Heart left ventricle (tissue), 13 donors: ENCODE measurements at regions not wholly inside any gene's neighbourhood (a gene's known extent, or its start where the extent isn't known, plus 50 kb on each side); places are given as distances from the start of the nearest gene placed in this dataset.

ENCODE experiments used
- CTCF ChIP-seq, 12 donors: fragments of 200-600 bp; sonication (generic) in 4 of 12; IDR thresholded peaks; one replicate each; pipeline versions ENCODE4 v1.5.0 to v1.8.0; 2018 to 2022; ENCODE audit warnings: antibody characterized with exemption in 12 of 12, mild to moderate bottlenecking in 5 of 12
- POLR2A ChIP-seq, 2 donors: fragments of 450-650 bp; IDR thresholded peaks; one replicate each; pipeline ENCODE4 v1.6.1; 2017; ENCODE audit warnings: antibody characterized with exemption in 2 of 2, mild to moderate bottlenecking in 2 of 2, moderate library complexity in 2 of 2
- donor health status: ischemic (EF 13 %, LVEDD 7.1; RV severe dilation, severe dysfunction).
- donor health status: DM: no; HTN: yes; CAD: no.
- donor health status: DM: no; HTN: no; CAD: no.
- donor health status: ischemic (EF 25% LVEDD 6.9; RV normal size, moderate dysfunction).
- donor health status: ischemic (EF 25% LVEDD 5.7; RV mildly dilated, moderate dysfunction).
- donor health status: ischemic (EF 35%, LVEDD 5.7; RV mildly dilated, moderate dysfunction).
- donor health status: nonischemic (EF 11% LVEDD 7.7; RV severe dilation, severe dysfunction).
- donor health status: DM: yes; HTN: yes; CAD: no.
- donor health status: PGD.
- donor health status: ischemic (EF 29% LVEDD 5.4; RV normal size, mild dysfunction).
- donor health status: nonischemic (EF 23%, LVEDD 6.1; RV moderate dilation, normal function).

GRCh38 chr12:65539023-65539422 lies 260.5 kb downstream of the MSRB3 start:
- TF ChIP-seq POLR2A (IDR thresholded peaks at IDR 0.05), result no peak
- TF ChIP-seq CTCF (IDR thresholded peaks at IDR 0.05), result no peak
